Ascending aorta (tissue), 2 donors: ENCODE measurements at regions not wholly inside any gene's neighbourhood (a gene's known extent, or its start where the extent isn't known, plus 50 kb on each side); places are given as distances from the start of the nearest gene placed in this dataset.
A peak's percentile ranks its signal among the peaks of the same experiment; 100 is the strongest.

Experiments used
- DNase-seq, 2 donors: peaks; one replicate each; pipeline ENCODE4 v3.0.0-alpha.2; 2019; ENCODE audit warnings: low spot score in 2 of 2
- H3K27ac ChIP-seq, 2 donors: fragments of 200-600 bp; sonication (generic); one replicate each; pipeline ENCODE4 v1.5.1; 2016 to 2017; ENCODE audit warnings: mild to moderate bottlenecking in 1 of 2
- H3K27me3 ChIP-seq: fragments of 200-600 bp; sonication (generic); one replicate; pipeline ENCODE4 v1.5.1; 2017
- H3K36me3 ChIP-seq, 2 donors: fragments of 200-600 bp; sonication (generic); one replicate each; pipeline ENCODE4 v1.5.1; 2016
- H3K4me1 ChIP-seq, 2 donors: fragments of 200-600 bp; sonication (generic); one replicate each; pipeline ENCODE4 v1.5.1; 2016 to 2017; ENCODE audit warnings: mild to moderate bottlenecking in 1 of 2
- H3K4me3 ChIP-seq, 2 donors: fragments of 200-600 bp; sonication (generic); one replicate each; pipeline ENCODE4 v1.5.1; 2016 to 2017; ENCODE audit warnings: mild to moderate bottlenecking in 1 of 2
- H3K9me3 ChIP-seq, 2 donors: fragments of 200-600 bp; sonication (generic); one replicate each; pipeline ENCODE4 v1.5.1; 2016
- CTCF ChIP-seq, 3 experiments: fragments of 200-600 bp in 2 of 3; fragments of 450-650 bp in 1 of 3; sonication (generic) in 2 of 3; IDR thresholded peaks; one replicate each; pipeline ENCODE4 v1.5.1; 2016 to 2019; ENCODE audit warnings: antibody characterized with exemption in 3 of 3, mild to moderate bottlenecking in 1 of 3, moderate library complexity in 1 of 3
- intact Hi-C: fragments of 100-400 bp; cut with DNase I; formaldehyde crosslinking; loops from one replicate; pipeline ENCODE4 v1.15.1; 2023

- Histone ChIP-seq H3K4me1 (no peaks in the 10 kb centered on the region), H3K36me3 (no peaks in the 10 kb centered on the region), H3K27me3 (no peaks in the 10 kb centered on the region), H3K9me3 (no peaks in the 10 kb centered on the region), H3K27ac (no peak overlapping the region), H3K4me3 (no peak overlapping the region)
- DNase-seq: no peak
- no peak for TF ChIP-seq CTCF (IDR thresholded peaks at IDR 0.05)
- intact Hi-C loops: no loop called here
Measured at GRCh38 chr4:123930996-123931395, 534.4 kb downstream of the SPRY1 start.

GRCh38 chr4:123934096-123934495 is 537.5 kb downstream of the SPRY1 start:
- Histone ChIP-seq H3K4me3 (no peak overlapping the region), H3K36me3 (no peaks in the 10 kb centered on the region), H3K27me3 (no peaks in the 10 kb centered on the region), H3K27ac (no peak overlapping the region), H3K9me3 (no peaks in the 10 kb centered on the region), H3K4me1 (peaks cover 0 to 3% of the 10 kb centered on the region in 2 donors)
- intact Hi-C loops: no loop called here
- no peak for TF ChIP-seq CTCF (IDR thresholded peaks at IDR 0.05)
- no peak for DNase-seq

GRCh38 chr4:123936621-123937043 is 540.0 kb downstream of the SPRY1 start:
- no peak overlapping the region for H3K27ac ChIP-seq
- H3K36me3 ChIP-seq: no peaks in the 10 kb centered on the region
- intact Hi-C loops: no loop called here
- no peaks in the 10 kb centered on the region for H3K9me3 ChIP-seq
- TF ChIP-seq CTCF (IDR thresholded peaks at IDR 0.05): no peak
- no peak for DNase-seq
- H3K4me1 ChIP-seq: peaks cover 0 to 3% of the 10 kb centered on the region in 2 donors
- H3K4me3 ChIP-seq: no peak overlapping the region
- no peaks in the 10 kb centered on the region for H3K27me3 ChIP-seq

GRCh38 chr4:123937581-123937980 is 541.0 kb downstream of the SPRY1 start:
- Histone ChIP-seq H3K4me1 (peaks cover 0 to 3% of the 10 kb centered on the region in 2 donors), H3K27ac (peak overlapping the region in 1 of 2 donors; percentile 10), H3K9me3 (no peaks in the 10 kb centered on the region), H3K4me3 (no peak overlapping the region), H3K36me3 (no peaks in the 10 kb centered on the region), H3K27me3 (no peaks in the 10 kb centered on the region)
- DNase-seq: no peak
- TF ChIP-seq CTCF (IDR thresholded peaks at IDR 0.05): no peak
- intact Hi-C loops: no loop called here

GRCh38 chr4:123939621-123940020 is 543.0 kb downstream of the SPRY1 start:
- TF ChIP-seq CTCF (IDR thresholded peaks at IDR 0.05): no peak
- no peak overlapping the region for H3K27ac ChIP-seq
- H3K9me3 ChIP-seq: no peaks in the 10 kb centered on the region
- no peaks in the 10 kb centered on the region for H3K36me3 ChIP-seq
- H3K27me3 ChIP-seq: no peaks in the 10 kb centered on the region
- DNase-seq: no peak
- peaks cover 0 to 3% of the 10 kb centered on the region in 2 donors for H3K4me1 ChIP-seq
- no peak overlapping the region for H3K4me3 ChIP-seq
- intact Hi-C loops: no loop called here

GRCh38 chr4:123940604-123941003 is 544.0 kb downstream of the SPRY1 start:
- DNase-seq: no peak
- no peak overlapping the region for H3K27ac ChIP-seq
- H3K4me1 ChIP-seq: peaks cover 0 to 3% of the 10 kb centered on the region in 2 donors
- H3K27me3 ChIP-seq: no peaks in the 10 kb centered on the region
- H3K36me3 ChIP-seq: no peaks in the 10 kb centered on the region
- no peaks in the 10 kb centered on the region for H3K9me3 ChIP-seq
- no peak overlapping the region for H3K4me3 ChIP-seq
- intact Hi-C loops: no loop called here
- TF ChIP-seq CTCF (IDR thresholded peaks at IDR 0.05): no peak
